HG03066 (cell line): ENCODE measurements at regions not wholly inside any gene's neighbourhood (a gene's known extent, or its start where the extent isn't known, plus 50 kb on each side); places are given as distances from the start of the nearest gene placed in this dataset.
"Not testable (repeated sequence)": the region's sequence is repeated elsewhere in the genome, so short reads cannot be mapped to it uniquely, and the experiment has no call there.

Source experiments
- ATAC-seq: cut with Tn5 transposase; IDR thresholded peaks from one replicate; pipeline ENCODE4 v1.9.1; 2021; ENCODE audit warnings: low read depth; ENCODE audit not compliant: unreplicated experiment

GRCh38 chr2:64792300-64792699 lies 138.6 kb upstream of the SERTAD2 start:
- no peak for ATAC-seq

DNA sequence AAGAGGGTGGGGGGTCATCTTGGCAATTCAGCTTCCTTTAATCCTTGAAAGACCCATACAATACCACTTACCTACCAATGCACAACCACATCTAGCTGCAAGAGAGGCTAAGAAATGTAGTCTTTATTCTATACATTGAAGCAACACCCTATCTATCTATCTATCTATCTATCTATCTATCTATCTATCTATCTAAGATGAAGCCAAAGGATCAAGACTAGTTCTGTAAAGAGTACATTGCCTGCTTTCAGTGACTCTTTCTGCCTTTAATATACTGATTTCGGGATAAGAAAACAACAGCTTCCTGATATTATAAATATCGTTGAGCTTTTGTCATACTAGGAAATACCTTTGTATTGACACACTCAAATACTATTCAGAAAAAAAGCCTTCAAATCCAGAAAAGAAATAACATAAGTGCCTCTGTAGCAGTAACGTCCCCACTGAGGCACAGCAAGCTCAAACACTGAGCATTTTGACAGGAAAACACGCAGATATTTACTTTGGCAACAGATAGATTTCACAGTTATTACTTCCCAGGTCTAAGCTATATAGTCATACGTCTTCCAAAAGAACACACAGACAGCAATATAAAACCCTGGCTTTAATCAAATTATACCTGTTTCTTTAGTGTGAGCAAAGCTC lies 139.4 kb upstream of the SERTAD2 start:
- no peak for ATAC-seq

- no peak for ATAC-seq
These were observed 140.0 kb upstream of the SERTAD2 start for GRCh38 chr2:64793701-64794100.

- ATAC-seq: no peak
These were observed 140.8 kb upstream of the SERTAD2 start for GRCh38 chr2:64794426-64794995.

DNA sequence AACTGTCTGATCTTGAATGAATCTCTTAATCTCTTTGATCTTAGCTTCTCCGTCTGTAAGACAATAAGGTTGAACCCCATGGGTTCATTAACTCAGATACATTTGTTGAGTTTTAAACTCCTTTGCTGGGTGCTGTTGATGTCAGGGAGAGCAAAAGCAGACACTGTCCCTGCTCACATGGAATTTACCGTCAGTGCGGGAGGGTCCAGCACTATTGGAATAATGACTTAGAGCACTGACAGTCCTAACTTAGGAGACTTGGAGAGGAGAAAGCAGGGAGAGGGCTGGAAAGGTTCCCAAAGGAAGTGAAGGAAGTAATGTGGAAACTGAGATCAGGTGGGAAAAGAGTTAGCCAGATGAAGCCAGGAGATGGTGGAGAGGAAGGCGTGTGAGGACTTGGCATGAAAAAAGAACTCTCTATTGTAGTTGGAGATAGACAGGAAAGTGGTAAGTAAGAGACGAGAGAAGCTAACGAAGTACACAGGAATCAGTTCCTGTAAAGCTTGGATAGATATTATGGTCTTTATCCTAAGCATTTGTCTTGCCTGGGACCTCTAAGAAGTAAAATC lies 141.4 kb upstream of the SERTAD2 start:
- no peak for ATAC-seq

DNA sequence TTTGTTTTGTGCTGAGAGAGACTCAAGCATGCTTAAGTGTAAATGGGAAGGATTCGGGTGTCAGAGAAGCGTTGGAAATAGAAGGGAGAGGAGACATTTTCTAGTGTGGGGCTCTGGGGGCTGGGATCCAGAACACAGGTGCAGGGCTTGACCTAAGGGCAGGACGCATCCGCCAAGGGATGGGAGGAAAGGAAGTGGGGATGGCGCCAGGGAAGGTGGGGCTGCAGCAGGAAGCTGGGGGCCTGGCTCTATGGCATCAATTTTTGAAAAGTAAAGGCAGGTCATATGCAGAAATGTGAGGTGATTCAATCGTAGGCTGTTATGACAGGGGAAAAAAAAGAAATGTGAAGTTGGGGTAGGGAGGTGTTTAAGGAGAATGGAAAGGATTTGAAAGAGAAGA lies 143.2 kb upstream of the SERTAD2 start:
- ATAC-seq: no peak

- ATAC-seq: no peak
These were observed 144.3 kb upstream of the SERTAD2 start for GRCh38 chr2:64797881-64798575.

GRCh38 chr2:64799592-64800252 lies 146.0 kb upstream of the SERTAD2 start:
- no peak for ATAC-seq

DNA sequence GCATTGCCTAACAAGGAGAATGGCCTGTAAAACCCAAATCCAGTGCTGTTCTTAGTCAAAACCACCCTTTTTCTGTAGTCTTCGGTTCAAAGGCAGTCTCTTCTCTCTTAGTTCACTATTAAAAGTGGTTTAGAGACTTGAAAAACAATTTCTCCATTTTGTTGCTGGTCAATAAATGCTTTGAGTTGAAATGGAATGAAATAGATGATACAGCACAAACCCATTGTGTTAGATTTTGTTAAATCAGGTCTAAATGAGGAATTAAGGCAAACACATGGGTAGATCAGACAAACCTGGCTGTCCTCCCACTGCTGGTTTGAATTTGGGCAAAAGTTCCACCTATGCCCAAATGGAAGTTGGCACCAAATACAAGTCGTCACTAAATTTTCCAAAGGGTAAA lies 150.1 kb upstream of the SERTAD2 start:
- no peak for ATAC-seq

- ATAC-seq: no peak
These were observed 150.9 kb upstream of the SERTAD2 start for GRCh38 chr2:64804651-64805050.

GRCh38 chr2:64807417-64807816 lies 153.7 kb upstream of the SERTAD2 start:
- no peak for ATAC-seq

DNA sequence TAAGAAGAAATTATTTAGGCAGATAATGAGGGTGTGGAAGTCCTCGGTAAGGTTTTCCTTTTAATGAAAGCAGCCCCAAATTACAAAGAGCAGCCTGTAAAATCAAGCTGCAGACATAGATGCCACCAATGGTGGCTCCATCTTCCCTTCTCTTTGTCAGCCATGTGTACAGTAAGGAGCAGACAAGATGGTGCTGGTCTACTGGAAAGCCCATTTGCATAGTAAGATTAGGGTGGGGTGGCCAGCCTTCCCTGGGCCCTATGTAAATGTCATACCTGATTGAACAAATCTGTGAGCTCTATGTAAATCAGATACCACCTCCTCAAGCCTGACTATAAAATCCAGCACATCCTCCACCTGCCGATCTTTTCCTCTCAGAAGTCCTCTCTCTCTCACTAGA lies 154.4 kb upstream of the SERTAD2 start:
- ATAC-seq: no peak

DNA sequence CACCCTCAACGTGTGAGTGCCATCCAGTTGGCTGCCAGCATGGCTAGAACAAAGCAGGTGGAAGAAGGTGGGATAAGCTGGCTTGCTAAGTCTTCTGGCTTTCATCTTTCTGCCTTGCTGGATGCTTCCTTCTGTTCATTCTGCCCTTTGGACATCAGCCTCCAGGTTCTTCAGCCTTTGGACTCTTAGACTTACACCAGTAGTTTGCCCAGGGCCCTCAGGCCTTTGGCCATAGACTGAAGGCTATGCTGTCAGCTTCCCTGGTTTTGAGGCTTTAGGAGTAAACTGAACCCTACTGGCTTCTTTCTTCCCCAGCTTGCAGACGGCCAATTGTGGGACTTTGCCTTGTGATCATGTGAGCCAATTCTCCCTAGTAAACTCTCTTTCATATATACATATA lies 155.0 kb upstream of the SERTAD2 start:
- ATAC-seq: no peak

GRCh38 chr2:64809216-64809615 lies 155.5 kb upstream of the SERTAD2 start:
- no peak for ATAC-seq

GRCh38 chr2:64812285-64812684 lies 158.6 kb upstream of the SERTAD2 start:
- ATAC-seq: no peak

DNA sequence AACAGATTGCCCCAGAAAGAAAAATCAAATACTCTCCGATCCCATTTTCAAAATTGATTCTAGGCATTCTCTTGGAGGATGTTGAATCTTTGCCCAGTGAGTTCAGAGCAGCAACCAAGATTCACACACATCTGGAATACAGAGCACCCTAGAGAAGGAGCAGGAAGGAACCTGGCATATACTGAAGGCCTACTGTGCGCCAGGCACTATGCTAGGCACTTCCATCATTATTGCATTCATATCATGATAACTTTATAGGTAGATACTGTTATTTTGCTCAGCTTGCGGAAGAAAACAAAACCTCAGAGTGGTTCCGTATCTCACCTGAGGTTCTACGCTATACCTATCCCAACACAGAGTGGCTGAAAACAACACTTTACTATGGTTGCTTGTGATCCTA lies 160.3 kb upstream of the SERTAD2 start:
- ATAC-seq: no peak

GRCh38 chr2:64816526-64816925 lies 162.8 kb upstream of the SERTAD2 start:
- ATAC-seq: not testable (repeated sequence)

DNA sequence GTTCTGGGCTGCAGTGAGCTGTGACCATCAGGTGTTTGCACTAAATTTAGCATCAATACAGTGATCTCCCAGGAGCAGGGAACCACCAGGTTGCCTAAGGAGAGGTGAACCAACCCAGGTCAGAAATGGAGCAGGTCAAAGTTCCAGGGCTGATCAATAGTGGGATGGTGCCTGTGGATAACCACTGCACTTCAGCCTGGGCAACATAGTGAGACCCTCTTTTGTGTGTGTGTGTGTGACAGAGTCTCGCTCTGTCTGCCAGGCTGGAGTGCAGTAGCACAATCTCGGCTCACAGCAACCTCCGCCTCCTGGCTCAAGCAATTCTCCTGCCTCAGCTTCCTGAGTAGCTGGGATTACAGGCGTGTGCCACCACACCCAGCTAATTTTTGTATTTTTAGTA lies 163.7 kb upstream of the SERTAD2 start:
- no peak for ATAC-seq

GRCh38 chr2:64818664-64819060 lies 164.9 kb upstream of the SERTAD2 start:
- no peak for ATAC-seq

GRCh38 chr2:64819361-64819760 lies 165.6 kb upstream of the SERTAD2 start:
- ATAC-seq: peak; percentile 14
